ENCODE measurements at regions not wholly inside any gene's neighbourhood (a gene's known extent, or its start where the extent isn't known, plus 50 kb on each side); places are given as distances from the start of the nearest gene placed in this dataset.
"Not testable (repeated sequence)": the region's sequence is repeated elsewhere in the genome, so short reads cannot be mapped to it uniquely, and the experiment has no call there.

GRCh38 chr4:164648849-164649212 lies 105.1 kb upstream of the SMIM31 start:
- Histone ChIP-seq H3K4me1 (ENCODE audit: control insufficient read depth, insufficient read depth, low read length) (no peaks in the 10 kb centered on the region), H3K27ac (ENCODE audit: insufficient read depth, low read depth, low read length, poor library complexity, severe bottlenecking) (no peak overlapping the region), H3K4me3 (ENCODE audit: insufficient read depth, low read depth, low read length) (no peak overlapping the region), H3K9me3 (ENCODE audit: control insufficient read depth, low read length) (no peaks in the 10 kb centered on the region), H3K36me3 (ENCODE audit: control insufficient read depth, insufficient read depth, low read length) (no peaks in the 10 kb centered on the region), H3K27me3 (ENCODE audit: control insufficient read depth, insufficient read depth, low read length, poor library complexity, severe bottlenecking) (no peaks in the 10 kb centered on the region)
- WGBS, 2 experiments: 96 to 98% methylated on average over 4 of the region's 4 CpGs

DNA sequence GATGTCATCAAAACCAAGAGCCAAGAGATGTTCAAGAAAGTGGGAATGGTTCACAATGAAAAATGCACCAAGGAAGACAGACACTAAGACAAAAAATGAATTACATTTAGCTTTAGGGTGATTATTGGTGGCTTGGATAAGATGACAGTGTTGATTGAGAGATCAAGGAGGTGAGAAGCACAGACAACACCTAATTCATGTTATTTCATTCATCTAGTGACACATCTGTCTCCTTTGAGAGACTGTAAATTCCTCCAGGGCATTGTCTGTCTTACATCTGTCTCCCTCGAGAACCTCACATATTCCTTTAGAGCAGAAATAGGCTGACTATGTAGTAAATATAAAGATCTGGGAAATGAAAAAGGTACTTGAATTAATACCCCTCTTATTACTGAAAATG lies 94.2 kb upstream of the SMIM31 start:
- WGBS, 2 experiments: 80% methylated on average over 1 of the region's 1 CpG; no CpG with 5 or more reads in 1 of the 2 experiments
- no peaks in the 10 kb centered on the region for H3K4me1 ChIP-seq (ENCODE audit: control insufficient read depth, insufficient read depth, low read length)
- H3K27ac ChIP-seq (ENCODE audit: insufficient read depth, low read depth, low read length, poor library complexity, severe bottlenecking): no peak overlapping the region

DNA sequence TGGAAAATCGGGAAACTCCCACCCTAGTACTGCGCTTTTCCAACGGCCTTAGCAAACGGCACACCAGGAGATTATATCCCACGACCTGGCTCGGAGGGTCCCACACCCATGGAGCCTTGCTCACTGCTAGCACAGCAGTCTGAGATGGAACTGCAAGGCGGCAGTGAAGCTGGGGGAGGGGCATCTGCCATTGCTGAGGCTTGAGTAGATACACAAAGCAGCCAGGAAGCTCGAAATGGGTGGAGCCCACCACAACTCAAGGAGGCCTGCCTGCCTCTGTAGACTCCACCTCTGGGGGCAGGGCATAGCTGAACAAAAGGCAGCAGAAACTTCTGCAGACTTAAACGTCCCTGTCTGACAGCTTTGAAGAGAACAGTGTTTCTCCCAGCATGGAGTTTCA lies 77.8 kb upstream of the SMIM31 start:
- not testable (repeated sequence) for H3K27me3 ChIP-seq (ENCODE audit: control insufficient read depth, insufficient read depth, low read length, poor library complexity, severe bottlenecking); H3K9me3 ChIP-seq (ENCODE audit: control insufficient read depth, low read length); H3K4me3 ChIP-seq (ENCODE audit: insufficient read depth, low read depth, low read length); H3K27ac ChIP-seq (ENCODE audit: insufficient read depth, low read depth, low read length, poor library complexity, severe bottlenecking); H3K4me1 ChIP-seq (ENCODE audit: control insufficient read depth, insufficient read depth, low read length); H3K36me3 ChIP-seq (ENCODE audit: control insufficient read depth, insufficient read depth, low read length)
- 87 to 93% methylated on average over 9 of the region's 9 CpGs for WGBS, 2 experiments

More for the DNA sequence above, 94.2 kb upstream of the SMIM31 start:
- H3K9me3 ChIP-seq (ENCODE audit: control insufficient read depth, low read length): no peaks in the 10 kb centered on the region
- no peaks in the 10 kb centered on the region for H3K36me3 ChIP-seq (ENCODE audit: control insufficient read depth, insufficient read depth, low read length)
- no peak overlapping the region for H3K4me3 ChIP-seq (ENCODE audit: insufficient read depth, low read depth, low read length)
- H3K27me3 ChIP-seq (ENCODE audit: control insufficient read depth, insufficient read depth, low read length, poor library complexity, severe bottlenecking): no peaks in the 10 kb centered on the region

- Histone ChIP-seq H3K4me3 (ENCODE audit: insufficient read depth, low read depth, low read length) (no peak overlapping the region), H3K27me3 (ENCODE audit: control insufficient read depth, insufficient read depth, low read length, poor library complexity, severe bottlenecking) (no peaks in the 10 kb centered on the region), H3K9me3 (ENCODE audit: control insufficient read depth, low read length) (no peaks in the 10 kb centered on the region), H3K27ac (ENCODE audit: insufficient read depth, low read depth, low read length, poor library complexity, severe bottlenecking) (no peak overlapping the region), H3K36me3 (ENCODE audit: control insufficient read depth, insufficient read depth, low read length) (no peaks in the 10 kb centered on the region), H3K4me1 (ENCODE audit: control insufficient read depth, insufficient read depth, low read length) (no peaks in the 10 kb centered on the region)
- 100% methylated on average over 2 of the region's 2 CpGs for WGBS, 2 experiments
Measured at GRCh38 chr4:164683040-164683439, 70.9 kb upstream of the SMIM31 start.

DNA sequence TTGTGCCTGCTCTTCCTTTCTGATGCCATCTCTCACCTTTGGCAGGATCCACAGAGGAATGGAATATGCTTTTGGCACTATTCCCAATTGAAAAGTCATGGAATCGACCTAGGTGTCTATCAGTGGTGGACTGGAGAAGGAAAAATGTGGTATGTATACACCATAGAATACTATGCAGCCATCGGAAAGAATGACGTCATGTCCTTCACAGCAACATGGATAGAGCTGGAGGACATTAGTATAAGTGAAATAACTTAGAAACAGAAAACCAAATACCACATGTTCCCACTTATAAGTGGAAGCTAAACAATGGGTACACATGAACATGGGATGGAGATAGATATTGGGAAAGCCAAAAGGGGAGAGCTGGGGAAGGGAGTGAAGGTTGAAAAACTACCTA lies 58.3 kb upstream of the SMIM31 start:
- Histone ChIP-seq H3K27me3 (ENCODE audit: control insufficient read depth, insufficient read depth, low read length, poor library complexity, severe bottlenecking) (no peaks in the 10 kb centered on the region), H3K9me3 (ENCODE audit: control insufficient read depth, low read length) (no peaks in the 10 kb centered on the region), H3K4me3 (ENCODE audit: insufficient read depth, low read depth, low read length) (no peak overlapping the region), H3K36me3 (ENCODE audit: control insufficient read depth, insufficient read depth, low read length) (no peaks in the 10 kb centered on the region), H3K27ac (ENCODE audit: insufficient read depth, low read depth, low read length, poor library complexity, severe bottlenecking) (no peak overlapping the region), H3K4me1 (ENCODE audit: control insufficient read depth, insufficient read depth, low read length) (no peaks in the 10 kb centered on the region)
- WGBS, 2 experiments: 88 to 92% methylated on average over 1 to 3 of the region's 3 CpGs

DNA sequence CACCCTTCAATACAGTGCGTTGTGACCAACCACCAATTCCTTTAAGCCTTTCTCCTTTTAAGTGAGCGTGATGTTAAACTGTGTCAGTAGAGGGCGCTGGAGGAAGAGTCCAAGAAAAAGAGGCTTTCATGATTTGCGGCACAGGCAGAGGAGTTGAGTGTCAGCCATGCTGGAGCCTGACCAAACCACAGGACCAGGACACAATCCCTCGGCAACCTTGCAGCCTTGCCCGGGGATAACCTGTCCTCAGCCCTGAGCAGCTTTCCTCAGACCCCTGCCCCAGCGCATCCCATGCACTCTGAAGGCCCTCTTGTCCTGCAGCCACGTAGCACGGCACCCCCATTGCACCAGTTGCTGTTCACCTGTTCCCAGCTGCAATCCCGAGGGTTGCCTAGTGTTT lies 53.5 kb upstream of the SMIM31 start:
- H3K9me3 ChIP-seq (ENCODE audit: control insufficient read depth, low read length): no peaks in the 10 kb centered on the region
- H3K4me3 ChIP-seq (ENCODE audit: insufficient read depth, low read depth, low read length): no peak overlapping the region
- no peaks in the 10 kb centered on the region for H3K4me1 ChIP-seq (ENCODE audit: control insufficient read depth, insufficient read depth, low read length)
- H3K27me3 ChIP-seq (ENCODE audit: control insufficient read depth, insufficient read depth, low read length, poor library complexity, severe bottlenecking): no peaks in the 10 kb centered on the region
- H3K36me3 ChIP-seq (ENCODE audit: control insufficient read depth, insufficient read depth, low read length): no peaks in the 10 kb centered on the region
- no peak overlapping the region for H3K27ac ChIP-seq (ENCODE audit: insufficient read depth, low read depth, low read length, poor library complexity, severe bottlenecking)
- WGBS, 2 experiments: 76 to 79% methylated on average over 10 of the region's 10 CpGs

GRCh38 chr4:164701665-164702064 lies 52.3 kb upstream of the SMIM31 start:
- 89 to 95% methylated on average over 4 of the region's 4 CpGs for WGBS, 2 experiments
- H3K27ac ChIP-seq (ENCODE audit: insufficient read depth, low read depth, low read length, poor library complexity, severe bottlenecking): no peak overlapping the region
- H3K27me3 ChIP-seq (ENCODE audit: control insufficient read depth, insufficient read depth, low read length, poor library complexity, severe bottlenecking): no peaks in the 10 kb centered on the region
- H3K36me3 ChIP-seq (ENCODE audit: control insufficient read depth, insufficient read depth, low read length): no peaks in the 10 kb centered on the region
- H3K9me3 ChIP-seq (ENCODE audit: control insufficient read depth, low read length): no peaks in the 10 kb centered on the region
- H3K4me1 ChIP-seq (ENCODE audit: control insufficient read depth, insufficient read depth, low read length): peaks cover 5% of the 10 kb centered on the region
- H3K4me3 ChIP-seq (ENCODE audit: insufficient read depth, low read depth, low read length): no peak overlapping the region

All from ectodermal cell (in vitro differentiated cells).